Tongue (tissue), 1 donor: ENCODE measurements at regions not wholly inside any gene's neighbourhood (a gene's known extent, or its start where the extent isn't known, plus 50 kb on each side); places are given as distances from the start of the nearest gene placed in this dataset.

ENCODE experiments used
- DNase-seq: peaks from one replicate; pipeline ENCODE4 v3.0.0-alpha.2; 2015

DNA sequence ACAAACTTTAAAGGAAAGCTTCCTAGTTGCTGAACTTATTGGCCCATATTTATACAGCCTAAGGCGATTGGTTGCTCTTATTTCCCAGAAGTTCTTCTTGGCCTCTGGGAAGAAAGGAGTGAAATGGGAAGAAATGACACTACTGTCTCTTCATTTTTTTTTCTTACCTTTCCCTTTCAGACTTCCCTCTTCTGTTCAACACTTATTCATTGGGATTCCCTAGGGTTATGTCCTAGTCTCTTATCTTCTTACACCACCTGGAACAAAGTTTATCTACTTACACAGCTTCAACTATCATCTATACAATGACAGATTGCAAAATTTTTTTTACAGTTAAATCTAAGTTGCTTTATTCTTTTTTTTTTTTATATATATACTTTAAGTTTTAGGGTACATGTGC, 68.0 kb downstream of the SNX12 start:
- DNase-seq: no peak

- DNase-seq: peak; percentile 79
Measured at GRCh38 chrX:70998411-70999027, 67.6 kb upstream of the SLC7A3 start.

DNA sequence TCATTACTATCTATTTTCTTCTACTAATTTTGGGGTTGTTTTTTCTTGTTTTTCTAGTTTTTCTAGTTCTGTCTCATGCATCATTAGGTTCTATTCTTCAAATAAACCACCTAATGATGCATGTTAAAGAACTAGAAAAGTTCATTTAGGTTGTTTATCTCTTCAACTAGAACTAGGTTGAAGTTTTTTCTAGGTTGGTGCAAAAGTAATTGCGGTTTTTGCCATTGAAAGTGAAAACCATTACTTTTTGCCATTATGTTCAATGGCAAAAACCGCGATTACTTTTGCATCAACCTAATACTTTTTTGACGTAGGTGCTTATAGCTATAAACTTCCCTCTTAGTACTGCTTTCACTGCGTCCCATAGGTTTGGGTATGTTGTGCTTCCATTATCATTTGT, 64.4 kb upstream of the SLC7A3 start:
- DNase-seq: no peak

DNA sequence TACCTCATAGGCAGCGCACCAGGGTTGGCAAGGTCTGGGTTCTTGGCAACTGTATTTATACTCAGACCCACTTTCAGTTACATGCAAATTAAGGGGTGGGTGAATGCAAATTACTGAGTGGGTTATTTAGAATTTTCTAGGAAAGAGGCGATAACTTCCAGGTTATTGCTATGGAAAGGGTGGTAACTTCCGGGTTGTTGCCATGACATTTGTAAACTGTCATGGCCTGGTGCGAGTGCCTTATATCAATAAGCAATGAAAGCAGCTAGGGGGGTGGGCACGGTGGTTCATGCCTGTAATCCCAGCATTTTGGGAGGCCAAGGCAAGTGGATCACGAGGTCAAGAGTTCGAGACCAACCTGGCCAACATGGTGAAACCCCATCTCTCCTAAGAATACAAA, 57.5 kb upstream of the SLC7A3 start:
- DNase-seq: no peak
